ENCODE measurements at regions not wholly inside any gene's neighbourhood (a gene's known extent, or its start where the extent isn't known, plus 50 kb on each side); places are given as distances from the start of the nearest gene placed in this dataset.

DNA sequence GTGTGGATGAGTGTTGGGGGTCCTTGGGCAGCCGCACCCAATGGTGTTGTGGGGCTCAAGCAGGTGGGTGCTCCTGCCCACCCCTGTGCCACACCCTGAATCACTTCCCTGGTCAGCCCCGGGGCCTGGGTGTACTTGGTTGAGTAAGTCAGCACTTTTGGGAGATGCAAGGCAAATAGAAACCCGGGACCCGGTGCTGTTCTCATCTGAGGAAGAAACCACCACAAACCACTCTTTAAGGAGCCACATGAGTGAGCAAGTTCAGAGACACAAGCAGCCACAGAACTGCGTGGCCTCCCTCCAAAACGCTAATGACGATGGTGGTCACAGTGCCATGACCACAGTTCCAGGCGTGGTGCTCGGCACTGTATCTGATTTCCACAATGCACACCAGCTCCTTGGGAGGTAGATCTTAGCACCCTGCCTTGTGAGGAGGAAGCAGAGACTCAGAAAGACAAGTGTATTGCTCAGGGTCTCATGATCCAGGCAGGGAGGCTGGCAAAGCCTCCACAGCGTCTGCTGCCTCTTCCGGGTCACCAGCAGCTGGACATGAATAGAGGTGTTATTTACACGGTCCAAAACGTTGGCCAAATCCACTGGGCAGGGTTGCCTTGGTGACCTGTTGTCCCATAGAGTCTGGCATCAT, 118.2 kb upstream of the ALDH1A3 start:
- H4K8ac ChIP-seq (ENCODE audit: low read length), result peak overlapping the region; percentile 63
- H3K27me3 ChIP-seq (ENCODE audit: control insufficient read depth in 1 of 2, insufficient read depth in 1 of 2, low read length in 2 of 2), result peaks cover 0 to 9% of the 10 kb centered on the region in 2 experiments
- H3K4me2 ChIP-seq (ENCODE audit: low read length, poor library complexity, severe bottlenecking), result no peak overlapping the region
- peaks cover 7% of the 10 kb centered on the region for H3K4me1 ChIP-seq (ENCODE audit: control insufficient read depth, insufficient read depth, low read depth, low read length)
- H2BK15ac ChIP-seq (ENCODE audit: low read depth, poor library complexity, severe bottlenecking), result peak overlapping the region; percentile 80
- peak overlapping the region in 1 of 2 experiments; percentile 8 for H3K14ac ChIP-seq (ENCODE audit: low read length in 2 of 2)
- H2BK120ac ChIP-seq (ENCODE audit: low read depth, low read length), result peak overlapping the region; percentile 2
- H3K4me3 ChIP-seq (ENCODE audit: insufficient read depth in 1 of 2, low read depth in 1 of 2, low read length in 2 of 2), result no peak overlapping the region
- H2BK5ac ChIP-seq (ENCODE audit: low read depth, low read length, poor library complexity, severe bottlenecking), result no peak overlapping the region
- no peak overlapping the region for H3K23ac ChIP-seq (ENCODE audit: low read length in 2 of 2)
- H2AK5ac ChIP-seq (ENCODE audit: low read length, severe bottlenecking), result no peak overlapping the region
- H3K27ac ChIP-seq (ENCODE audit: low read length, poor library complexity, severe bottlenecking), result no peak overlapping the region
- peak overlapping the region in 1 of 2 experiments; percentile 54 for H3K4ac ChIP-seq (ENCODE audit: low read depth in 1 of 2, low read length in 2 of 2)
- no peak overlapping the region for H3K9ac ChIP-seq (ENCODE audit: low read length)
- peak overlapping the region; percentile 70 to 88 for H2BK12ac ChIP-seq (ENCODE audit: low read length in 2 of 2)
- 91% methylated on average over 13 of the region's 13 CpGs for whole genome bisulfite sequencing
- no peaks in the 10 kb centered on the region for H3K9me3 ChIP-seq (ENCODE audit: control insufficient read depth, low read length)
- H2AFZ ChIP-seq (ENCODE audit: low read depth, low read length), result no peak overlapping the region
- no peaks in the 10 kb centered on the region for H3K36me3 ChIP-seq (ENCODE audit: control insufficient read depth in 1 of 2, insufficient read depth in 2 of 2, low read depth in 1 of 2, low read length in 2 of 2)
- peak overlapping the region; percentile 82 for H4K91ac ChIP-seq (ENCODE audit: low read length)
- no peak for DNase-seq
- peak overlapping the region; percentile 46 to 66 for H3K18ac ChIP-seq (ENCODE audit: low read depth in 1 of 2, low read length in 2 of 2)
- no peaks in the 10 kb centered on the region for H3K79me1 ChIP-seq (replicated peaks; ENCODE audit: low read length, poor library complexity, severe bottlenecking)

DNA sequence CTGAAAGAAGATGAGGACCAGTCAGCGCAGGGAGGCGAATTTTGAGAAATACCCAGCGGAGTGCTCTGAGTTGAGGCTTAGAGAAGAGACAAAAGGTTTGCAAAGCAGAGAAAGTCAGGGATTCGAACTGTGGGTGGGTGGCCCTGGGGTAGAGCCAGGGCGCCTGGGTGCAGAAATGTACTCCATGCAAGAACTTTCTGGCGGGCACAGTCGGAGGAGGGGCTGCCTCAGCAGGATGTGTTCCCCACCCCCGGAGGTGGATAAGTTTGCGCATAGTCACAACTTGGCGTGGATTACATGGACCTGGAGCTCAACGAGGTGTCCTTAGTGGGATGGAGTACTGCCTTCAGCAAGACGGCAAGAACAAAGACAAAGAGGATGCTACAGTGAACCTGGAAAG, 117.3 kb upstream of the ALDH1A3 start:
- H2BK15ac ChIP-seq (ENCODE audit: low read depth, poor library complexity, severe bottlenecking), result peak overlapping the region; percentile 12
- H2AFZ ChIP-seq (ENCODE audit: low read depth, low read length), result no peak overlapping the region
- no peak overlapping the region for H4K8ac ChIP-seq (ENCODE audit: low read length)
- H3K4ac ChIP-seq (ENCODE audit: low read depth in 1 of 2, low read length in 2 of 2), result peak overlapping the region in 1 of 2 experiments; percentile 47
- peak overlapping the region; percentile 4 to 96 for H2BK12ac ChIP-seq (ENCODE audit: low read length in 2 of 2)
- peaks cover 0 to 17% of the 10 kb centered on the region in 2 experiments for H3K27me3 ChIP-seq (ENCODE audit: control insufficient read depth in 1 of 2, insufficient read depth in 1 of 2, low read length in 2 of 2)
- H3K4me1 ChIP-seq (ENCODE audit: control insufficient read depth, insufficient read depth, low read depth, low read length), result peaks cover 7% of the 10 kb centered on the region
- peak overlapping the region in 1 of 2 experiments; percentile 35 for H3K14ac ChIP-seq (ENCODE audit: low read length in 2 of 2)
- H3K36me3 ChIP-seq (ENCODE audit: control insufficient read depth in 1 of 2, insufficient read depth in 2 of 2, low read depth in 1 of 2, low read length in 2 of 2), result no peaks in the 10 kb centered on the region
- no peak overlapping the region for H3K27ac ChIP-seq (ENCODE audit: low read length, poor library complexity, severe bottlenecking)
- 88% methylated on average over 12 of the region's 12 CpGs for WGBS
- H2AK5ac ChIP-seq (ENCODE audit: low read length, severe bottlenecking), result no peak overlapping the region
- DNase-seq, result no peak
- H3K9ac ChIP-seq (ENCODE audit: low read length), result no peak overlapping the region
- no peaks in the 10 kb centered on the region for H3K79me1 ChIP-seq (replicated peaks; ENCODE audit: low read length, poor library complexity, severe bottlenecking)
- no peak overlapping the region for H3K4me3 ChIP-seq (ENCODE audit: insufficient read depth in 1 of 2, low read depth in 1 of 2, low read length in 2 of 2)
- no peak overlapping the region for H2BK5ac ChIP-seq (ENCODE audit: low read depth, low read length, poor library complexity, severe bottlenecking)
- H3K9me3 ChIP-seq (ENCODE audit: control insufficient read depth, low read length), result no peaks in the 10 kb centered on the region
- no peak overlapping the region for H2BK120ac ChIP-seq (ENCODE audit: low read depth, low read length)
- no peak overlapping the region for H3K23ac ChIP-seq (ENCODE audit: low read length in 2 of 2)
- H3K4me2 ChIP-seq (ENCODE audit: low read length, poor library complexity, severe bottlenecking), result no peak overlapping the region
- H4K91ac ChIP-seq (ENCODE audit: low read length), result no peak overlapping the region
- H3K18ac ChIP-seq (ENCODE audit: low read depth in 1 of 2, low read length in 2 of 2), result peak overlapping the region in 1 of 2 experiments; percentile 4

DNA sequence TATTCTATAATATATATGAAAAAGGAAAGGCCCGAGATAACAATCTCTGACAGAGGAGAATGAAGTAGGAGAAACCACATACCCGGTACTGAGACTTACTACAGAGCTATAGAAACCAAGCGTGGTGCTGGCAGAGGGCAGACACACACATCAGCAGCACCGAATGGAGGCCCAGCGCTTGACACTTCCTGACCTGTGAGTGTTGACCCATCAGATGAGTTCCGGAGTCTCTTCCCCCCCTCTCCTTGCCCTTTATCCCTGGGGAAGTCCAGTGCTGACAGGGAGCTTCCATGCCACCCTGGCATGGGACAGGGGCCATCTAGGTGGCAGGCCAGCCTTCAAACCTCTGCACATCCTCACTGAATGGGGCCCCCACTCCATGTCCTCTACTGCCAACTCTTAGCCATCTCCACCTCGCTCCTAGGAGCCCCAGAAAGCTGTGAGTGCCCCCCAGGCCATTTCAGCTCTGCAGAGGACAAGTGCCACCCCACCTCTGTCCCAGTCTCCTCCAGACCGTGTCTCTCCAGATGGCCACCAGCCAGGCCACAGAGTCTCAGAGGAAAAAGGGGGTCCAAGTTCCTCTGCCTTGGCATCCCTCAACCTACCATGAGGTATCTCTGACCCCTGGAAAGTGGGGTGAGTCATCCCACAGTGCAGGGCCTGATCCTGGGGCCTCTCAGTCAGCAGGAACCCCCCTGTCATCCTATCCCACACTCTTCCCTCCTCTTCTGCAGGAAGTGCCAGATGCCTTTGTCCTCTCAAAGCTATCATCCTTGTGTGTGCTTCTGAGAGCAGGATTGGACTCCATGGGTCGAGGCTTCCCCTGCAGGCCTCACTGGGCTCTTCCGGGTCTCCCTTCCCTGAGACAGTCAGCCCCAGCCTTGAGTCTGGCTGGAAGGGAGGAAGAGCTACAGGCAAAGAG, 116.5 kb upstream of the ALDH1A3 start:
- Histone ChIP-seq H2BK5ac (ENCODE audit: low read depth, low read length, poor library complexity, severe bottlenecking) (no peak overlapping the region), H4K91ac (ENCODE audit: low read length) (peak overlapping the region; percentile 87), H3K4me3 (ENCODE audit: insufficient read depth in 1 of 2, low read depth in 1 of 2, low read length in 2 of 2) (no peak overlapping the region), H3K27me3 (ENCODE audit: control insufficient read depth in 1 of 2, insufficient read depth in 1 of 2, low read length in 2 of 2) (peaks cover 0 to 17% of the 10 kb centered on the region in 2 experiments), H2BK120ac (ENCODE audit: low read depth, low read length) (peak overlapping the region; percentile 2), H2AK5ac (ENCODE audit: low read length, severe bottlenecking) (no peak overlapping the region), H2BK12ac (ENCODE audit: low read length in 2 of 2) (peak overlapping the region; percentile 31 to 84), H3K79me1 (replicated peaks; ENCODE audit: low read length, poor library complexity, severe bottlenecking) (no peaks in the 10 kb centered on the region), H3K14ac (ENCODE audit: low read length in 2 of 2) (no peak overlapping the region), H3K36me3 (ENCODE audit: control insufficient read depth in 1 of 2, insufficient read depth in 2 of 2, low read depth in 1 of 2, low read length in 2 of 2) (no peaks in the 10 kb centered on the region), H3K4me2 (ENCODE audit: low read length, poor library complexity, severe bottlenecking) (no peak overlapping the region), H3K4ac (ENCODE audit: low read depth in 1 of 2, low read length in 2 of 2) (peak overlapping the region; percentile 56 to 70), H2BK15ac (ENCODE audit: low read depth, poor library complexity, severe bottlenecking) (peak overlapping the region; percentile 62), H3K4me1 (ENCODE audit: control insufficient read depth, insufficient read depth, low read depth, low read length) (peaks cover 7% of the 10 kb centered on the region), H2AFZ (ENCODE audit: low read depth, low read length) (no peak overlapping the region), H3K18ac (ENCODE audit: low read depth in 1 of 2, low read length in 2 of 2) (peak overlapping the region; percentile 53 to 74), H3K23ac (ENCODE audit: low read length in 2 of 2) (no peak overlapping the region), H3K27ac (ENCODE audit: low read length, poor library complexity, severe bottlenecking) (no peak overlapping the region), H4K8ac (ENCODE audit: low read length) (peak overlapping the region; percentile 72), H3K9ac (ENCODE audit: low read length) (peak overlapping the region; percentile 40), H3K9me3 (ENCODE audit: control insufficient read depth, low read length) (no peaks in the 10 kb centered on the region)
- WGBS, result 78% methylated on average over 10 of the region's 10 CpGs
- DNase-seq, result peak; percentile 23

Data from mesenchymal stem cell (in vitro differentiated cells and primary cell).